GM12878 (cell line): ENCODE measurements at regions not wholly inside any gene's neighbourhood (a gene's known extent, or its start where the extent isn't known, plus 50 kb on each side); places are given as distances from the start of the nearest gene placed in this dataset.

Experiments
- ATAC-seq: fragments of 200-7000 bp; cut with Tn5 transposase; 3 replicates; pipeline ENCODE4 v1.9.1; 2020; ENCODE audit warnings: mild to moderate bottlenecking, moderate library complexity
- BruUV-seq: library from RNA; stranded (reverse); fragments of 400-500 nt; replicated peaks from 2 replicates; lab custom pipeline; 2021; lab: Mats Ljungman, UMichigan
- CTCF ChIA-PET: fragments of 300-600 bp; sonication (Branson Sonifier 250); formaldehyde crosslinking; extraction: SDS; loops from one replicate; lab custom pipeline; 2021; ENCODE audit warnings: inconsistent platforms; lab: Yijun Ruan, JAX
- POLR2A ChIA-PET: fragments of 350-600 bp; formaldehyde crosslinking; extraction: SDS; loops from one replicate; lab custom pipeline; 2021; ENCODE audit warnings: inconsistent platforms; lab: Charles Lee
- RAD21 ChIA-PET: fragments of 300-600 bp; sonication (Branson Sonifier 250); formaldehyde crosslinking; loops from one replicate; lab custom pipeline; 2023; ENCODE audit warnings: antibody characterized with exemption; ENCODE audit not compliant: unreplicated experiment; lab: Charles Lee
- SMC1A ChIA-PET: fragments of 300-600 bp; sonication (Branson Sonifier 250); formaldehyde crosslinking; loops from one replicate; lab custom pipeline; 2023; ENCODE audit not compliant: unreplicated experiment, uncharacterized antibody; lab: Charles Lee
- DNase-seq: peaks from one replicate; pipeline ENCODE4 v3.0.0-alpha.2; 2011; ENCODE audit warnings: low read depth, low spot score
- FAIRE-seq: peaks from 3 replicates; lab custom pipeline; 2011; peaks lifted over from hg19 to GRCh38; lab: Jason Lieb, UNC
- H2AFZ ChIP-seq: 2 replicates; pipeline ENCODE4 v1.6.0; 2011; ENCODE audit warnings: low read depth, low read length, control low read depth; ENCODE audit not compliant: control insufficient read depth
- H3K27ac ChIP-seq: 2 replicates; pipeline ENCODE4 v1.5.1; 2011; ENCODE audit warnings: control low read depth; ENCODE audit not compliant: control insufficient read depth, insufficient read depth
- H3K27me3 ChIP-seq, 2 experiments: replicated peaks in 1 of 2; 2 replicates each; pipeline versions ENCODE4 v1.6.0 to v1.6.1; 2011; ENCODE audit warnings: low read length in 1 of 2; ENCODE audit not compliant: control insufficient read depth in 2 of 2, insufficient read depth in 2 of 2
- H3K36me3 ChIP-seq, 2 experiments: 2 replicates each; pipeline ENCODE4 v1.5.1; 2011; ENCODE audit warnings: low read length in 1 of 2; ENCODE audit not compliant: control insufficient read depth in 2 of 2, insufficient read depth in 2 of 2
- H3K4me1 ChIP-seq: 2 replicates; pipeline ENCODE4 v1.6.1; 2011; ENCODE audit warnings: mild to moderate bottlenecking, low read length, moderate library complexity, mixed read lengths; ENCODE audit not compliant: control insufficient read depth, insufficient read depth
- H3K4me2 ChIP-seq: 2 replicates; pipeline ENCODE4 v1.6.0; 2011; ENCODE audit warnings: control low read depth; ENCODE audit not compliant: control insufficient read depth, insufficient read depth
- H3K4me3 ChIP-seq: fragments of 200-600 bp; sonication (generic); 2 replicates; pipeline ENCODE4 v1.5.1; 2016
- H3K79me2 ChIP-seq: 2 replicates; pipeline ENCODE4 v1.6.0; 2011; ENCODE audit warnings: low read length; ENCODE audit not compliant: control insufficient read depth, insufficient read depth
- H3K9ac ChIP-seq: 2 replicates; pipeline ENCODE4 v1.8.0; 2011; ENCODE audit warnings: low read length, control low read depth, mixed read lengths; ENCODE audit not compliant: control insufficient read depth, insufficient read depth
- H3K9me3 ChIP-seq: replicated peaks from 3 replicates; pipeline ENCODE4 v1.5.1; 2011; ENCODE audit warnings: mild to moderate bottlenecking, low read length; ENCODE audit not compliant: control insufficient read depth, insufficient read depth
- H4K20me1 ChIP-seq: 2 replicates; pipeline ENCODE4 v1.6.0; 2011; ENCODE audit not compliant: control insufficient read depth, insufficient read depth
- ATF2 ChIP-seq: IDR thresholded peaks from 2 replicates; pipeline ENCODE4 v1.6.1; 2012; ENCODE audit warnings: low read length, inconsistent platforms
- BCLAF1 ChIP-seq: fragments of 450-650 bp; IDR thresholded peaks from 2 replicates; pipeline ENCODE4 v1.6.1; 2017; ENCODE audit warnings: antibody characterized with exemption, mild to moderate bottlenecking, moderate library complexity
- EGR1 ChIP-seq, 2 experiments: IDR thresholded peaks; 1 replicate in 1 of 2; 2 replicates in 1 of 2; pipeline ENCODE4 v1.6.1; 2011 to 2012; ENCODE audit warnings: low read depth in 2 of 2, low read length in 2 of 2, borderline replicate concordance in 1 of 2, mild to moderate bottlenecking in 1 of 2, moderate library complexity in 1 of 2
- EP300 ChIP-seq, 2 experiments: fragments of 150-350 bp in 1 of 2; IDR thresholded peaks; 2 replicates each; pipeline ENCODE4 v1.6.1; 2011 to 2012; ENCODE audit warnings: low read depth in 2 of 2, low read length in 2 of 2, borderline replicate concordance in 1 of 2, improper control_type of control experiment in 1 of 2, inconsistent platforms in 1 of 2; ENCODE audit not compliant: control insufficient read depth in 1 of 2
- IKZF1 ChIP-seq: fragments of 450-650 bp; conservative IDR thresholded peaks from 2 replicates; pipeline ENCODE4 v1.6.1; 2017; ENCODE audit warnings: antibody characterized with exemption, mild to moderate bottlenecking
- MAX ChIP-seq: IDR thresholded peaks from 2 replicates; pipeline ENCODE4 v1.6.1; 2012; ENCODE audit warnings: low read depth, low read length, improper control_type of control experiment
- NBN ChIP-seq: fragments of 450-650 bp; IDR thresholded peaks from 2 replicates; pipeline ENCODE4 v1.6.1; 2016
- NFXL1 ChIP-seq: fragments of 450-650 bp; IDR thresholded peaks from 2 replicates; pipeline ENCODE4 v1.6.1; 2017; ENCODE audit warnings: antibody characterized with exemption, mild to moderate bottlenecking, borderline replicate concordance
- NKRF ChIP-seq: fragments of 450-650 bp; conservative IDR thresholded peaks from 2 replicates; pipeline ENCODE4 v1.6.1; 2017; ENCODE audit warnings: mild to moderate bottlenecking, moderate library complexity
- PKNOX1 ChIP-seq: fragments of 450-650 bp; IDR thresholded peaks from 2 replicates; pipeline ENCODE4 v1.6.1; 2016; ENCODE audit warnings: mild to moderate bottlenecking
- POLR2A ChIP-seq: IDR thresholded peaks from 2 replicates; pipeline ENCODE4 v1.6.1; 2011; ENCODE audit warnings: low read depth, mild to moderate bottlenecking, low read length
- SP1 ChIP-seq: IDR thresholded peaks from one replicate; pipeline ENCODE4 v1.6.1; 2011; ENCODE audit warnings: low read depth, low read length
- SPI1 ChIP-seq: IDR thresholded peaks from 2 replicates; pipeline ENCODE4 v1.6.1; 2011; ENCODE audit warnings: low read depth, mild to moderate bottlenecking, low read length, moderate library complexity, borderline replicate concordance; ENCODE audit not compliant: insufficient read depth
- STAT3 ChIP-seq: IDR thresholded peaks from 2 replicates; pipeline ENCODE4 v1.6.1; 2011; ENCODE audit warnings: low read depth, low read length, improper control_type of control experiment
- TCF3 ChIP-seq: IDR thresholded peaks from 2 replicates; pipeline ENCODE4 v1.6.1; 2012; ENCODE audit warnings: low read depth, mild to moderate bottlenecking, low read length, borderline replicate concordance; ENCODE audit not compliant: insufficient read depth
- WGBS: methylation state at CpG from one replicate; pipeline ENCODE4 v1.1.6; 2016; ENCODE audit warnings: low lambda C conversion rate; ENCODE audit not compliant: insufficient replicate concordance, insufficient coverage; ENCODE audit errors: missing lambda C conversion rate; 5-methylcytosine and 5-hydroxymethylcytosine counted together
- in situ Hi-C: fragments of 300-500 bp; cut with MboI; formaldehyde crosslinking; loops from 9 replicates; pipeline ENCODE4 v1.14.3; 2018; ENCODE audit warnings: mixed read lengths
- intact Hi-C: fragments of 100-400 bp; cut with micrococcal nuclease; formaldehyde crosslinking; loops from one replicate; pipeline ENCODE4 v1.14.2; 2022; ENCODE audit not compliant: unreplicated experiment

- no peak for TF ChIP-seq EP300 (IDR thresholded peaks at IDR 0.05; ENCODE audit: borderline replicate concordance in 1 of 2, control insufficient read depth in 1 of 2, low read depth in 2 of 2, low read length in 2 of 2)
- no peak for TF ChIP-seq POLR2A
- no peak for TF ChIP-seq EGR1 (IDR thresholded peaks at IDR 0.05; ENCODE audit: borderline replicate concordance in 1 of 2, low read depth in 2 of 2, low read length in 2 of 2)
These were observed 327.9 kb downstream of the SFMBT2 start (continued) for GRCh38 chr10:7082967-7083366.

GRCh38 chr10:7077880-7078279 lies 333.0 kb downstream of the SFMBT2 start:
- Histone ChIP-seq H3K9me3 (no peaks in the 10 kb centered on the region), H3K79me2 (no peaks in the 10 kb centered on the region), H3K36me3 (no peaks in the 10 kb centered on the region), H3K4me3 (no peak overlapping the region), H3K4me2 (no peak overlapping the region), H4K20me1 (no peaks in the 10 kb centered on the region), H3K27me3 (peaks cover 2 to 6% of the 10 kb centered on the region in 2 experiments; a peak in 3 of 4 replicates), H3K27ac (no peak overlapping the region), H3K4me1 (no peaks in the 10 kb centered on the region), H2AFZ (no peak overlapping the region), H3K9ac (no peak overlapping the region)
- intact Hi-C loops: no loop called here
- ChIA-PET RAD21 (no interaction called here), POLR2A (no interaction called here), CTCF (no interaction called here), SMC1A (no interaction called here)
- WGBS: 28% methylated on average over 5 of the region's 5 CpGs
- no peak for FAIRE-seq
- ATAC-seq: no peak
- TF ChIP-seq STAT3 (no peak), PKNOX1 (no peak), NKRF (no peak), MAX (no peak), SP1 (no peak), TCF3 (no peak), NFXL1 (no peak), SPI1 (no peak), ATF2 (no peak), NBN (no peak), IKZF1 (no peak), BCLAF1 (no peak)
- no TSS peak for BruUV-seq
- DNase-seq: no peak
- in situ Hi-C loops: no loop called here
